HG02840 (cell line): ENCODE measurements at regions not wholly inside any gene's neighbourhood (a gene's known extent, or its start where the extent isn't known, plus 50 kb on each side); places are given as distances from the start of the nearest gene placed in this dataset.
"Not testable (repeated sequence)": the region's sequence is repeated elsewhere in the genome, so short reads cannot be mapped to it uniquely, and the experiment has no call there.

Experiments used
- ATAC-seq: cut with Tn5 transposase; IDR thresholded peaks from one replicate; pipeline ENCODE4 v1.9.1; 2021; ENCODE audit warnings: mild to moderate bottlenecking, moderate library complexity, moderate number of reproducible peaks; ENCODE audit not compliant: unreplicated experiment, low FRiP score

GRCh38 chr5:145403992-145404391 is 431.1 kb downstream of the PRELID2 start:
- no peak for ATAC-seq

GRCh38 chr5:145396888-145397287 is 438.3 kb downstream of the PRELID2 start:
- ATAC-seq: no peak

DNA sequence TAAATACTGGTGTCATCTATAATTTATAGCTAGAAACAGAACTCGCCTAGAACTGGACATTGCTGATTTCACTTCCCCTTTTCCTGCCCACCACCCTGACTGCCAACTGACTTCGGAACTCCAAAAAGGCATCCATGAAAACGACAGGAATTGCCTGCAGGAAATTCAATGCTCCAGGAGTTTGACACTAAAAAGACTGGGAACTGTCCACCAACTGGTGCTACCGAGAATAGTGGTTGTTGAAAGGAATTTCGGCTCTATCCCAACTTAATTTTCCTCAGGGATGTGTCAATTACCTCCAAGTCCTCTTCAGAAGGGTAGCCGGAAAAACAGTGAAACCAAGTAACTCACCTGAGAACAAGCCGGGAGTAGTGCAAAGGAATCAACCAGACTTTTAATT is 440.0 kb downstream of the PRELID2 start:
- not testable (repeated sequence) for ATAC-seq

DNA sequence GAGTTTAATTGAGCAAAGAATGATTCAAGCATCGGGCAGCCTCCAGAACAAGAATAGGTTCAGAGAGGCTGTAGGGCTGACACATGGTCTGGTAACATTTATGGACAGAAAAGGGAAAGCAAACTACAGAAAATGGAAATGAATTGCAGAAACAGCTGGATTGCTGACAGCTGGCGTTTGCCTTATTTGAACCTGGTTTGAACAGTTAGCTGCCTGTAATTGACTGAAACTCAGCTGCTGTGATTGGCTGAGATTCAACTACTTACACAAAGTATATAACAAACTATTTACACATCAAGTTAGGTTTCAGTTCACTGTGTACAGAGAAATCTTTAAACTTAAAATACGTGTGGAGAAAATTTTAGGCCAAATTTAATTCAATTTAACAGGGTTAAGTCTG is 441.7 kb downstream of the PRELID2 start:
- no peak for ATAC-seq

- no peak for ATAC-seq
Observed at GRCh38 chr5:145389047-145389446, 446.1 kb downstream of the PRELID2 start.

- no peak for ATAC-seq
Observed at GRCh38 chr5:145385276-145385675, 449.9 kb downstream of the PRELID2 start.

GRCh38 chr5:145378226-145378625 is 456.9 kb downstream of the PRELID2 start:
- ATAC-seq: no peak

DNA sequence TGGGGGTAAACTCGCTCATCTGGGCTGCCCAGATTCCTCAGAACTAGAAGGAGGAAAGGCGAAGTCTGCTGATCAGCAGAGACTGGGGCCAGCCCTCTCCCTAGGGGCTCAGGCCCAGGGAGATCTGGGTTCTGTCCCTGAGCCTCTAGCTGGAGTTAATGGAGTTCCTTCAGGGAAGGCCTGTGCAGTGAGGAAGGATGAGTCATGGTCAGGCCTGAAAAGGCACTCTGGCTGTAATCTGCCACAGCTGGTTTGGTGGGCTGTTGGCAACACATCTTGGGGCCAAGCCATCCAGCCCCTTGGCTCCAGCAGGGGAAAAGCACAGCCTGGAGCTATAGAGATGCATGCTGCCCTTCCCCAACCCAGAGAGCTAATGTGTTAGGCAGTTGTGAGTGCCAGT is 459.6 kb downstream of the PRELID2 start:
- no peak for ATAC-seq

GRCh38 chr5:145365464-145365863 is 469.7 kb downstream of the PRELID2 start:
- ATAC-seq: no peak

DNA sequence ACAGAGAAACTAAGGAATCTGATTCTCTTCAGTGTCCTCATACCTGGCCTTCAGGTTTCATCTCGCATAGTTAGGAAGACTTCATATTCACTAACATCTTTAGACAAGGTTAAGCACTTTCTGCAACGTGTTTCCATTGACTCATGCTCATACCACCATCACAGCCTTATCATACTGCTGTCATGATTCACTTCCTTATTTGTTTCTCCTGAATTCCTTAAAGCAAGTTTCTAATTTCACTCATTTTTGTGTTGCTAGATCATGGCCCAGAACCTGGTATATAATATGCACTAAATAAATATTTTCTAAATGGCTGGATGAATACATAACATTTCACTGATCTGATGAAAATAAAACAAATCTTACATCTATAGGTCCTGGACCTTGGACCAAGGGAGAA is 472.9 kb downstream of the PRELID2 start:
- ATAC-seq: no peak

- ATAC-seq: no peak
Observed at GRCh38 chr5:145360936-145361335, 474.2 kb downstream of the PRELID2 start.

GRCh38 chr5:145350513-145350912 is 484.6 kb downstream of the PRELID2 start:
- ATAC-seq: no peak

DNA sequence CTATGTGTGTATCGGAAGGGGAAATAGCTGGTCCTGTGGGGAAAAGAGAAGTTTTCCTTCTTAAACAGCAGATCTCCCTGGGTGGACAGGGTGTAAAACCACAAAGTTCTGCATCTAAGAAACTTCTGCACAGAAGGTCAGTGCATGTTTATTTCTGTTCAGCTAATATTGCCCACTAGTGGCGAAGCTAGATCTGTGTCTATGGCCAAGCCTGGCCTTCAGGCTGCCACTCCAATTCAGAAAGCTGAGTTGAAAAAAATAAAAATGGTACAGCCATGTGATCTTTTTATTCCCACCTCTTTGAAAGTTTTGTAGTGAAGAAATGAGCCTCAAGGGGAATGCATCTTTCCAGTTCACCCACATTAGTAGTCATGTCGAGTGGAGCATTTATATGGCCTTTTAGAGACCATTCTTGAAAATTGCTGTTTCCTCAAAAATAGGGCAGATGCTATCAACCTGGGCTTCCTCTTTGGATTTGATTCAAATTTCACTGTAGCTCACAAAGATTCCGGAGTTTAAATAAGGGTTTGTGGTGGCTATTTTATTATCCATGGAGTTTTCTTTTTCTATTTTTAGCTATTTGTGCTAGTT is 488.0 kb downstream of the PRELID2 start:
- ATAC-seq: no peak

DNA sequence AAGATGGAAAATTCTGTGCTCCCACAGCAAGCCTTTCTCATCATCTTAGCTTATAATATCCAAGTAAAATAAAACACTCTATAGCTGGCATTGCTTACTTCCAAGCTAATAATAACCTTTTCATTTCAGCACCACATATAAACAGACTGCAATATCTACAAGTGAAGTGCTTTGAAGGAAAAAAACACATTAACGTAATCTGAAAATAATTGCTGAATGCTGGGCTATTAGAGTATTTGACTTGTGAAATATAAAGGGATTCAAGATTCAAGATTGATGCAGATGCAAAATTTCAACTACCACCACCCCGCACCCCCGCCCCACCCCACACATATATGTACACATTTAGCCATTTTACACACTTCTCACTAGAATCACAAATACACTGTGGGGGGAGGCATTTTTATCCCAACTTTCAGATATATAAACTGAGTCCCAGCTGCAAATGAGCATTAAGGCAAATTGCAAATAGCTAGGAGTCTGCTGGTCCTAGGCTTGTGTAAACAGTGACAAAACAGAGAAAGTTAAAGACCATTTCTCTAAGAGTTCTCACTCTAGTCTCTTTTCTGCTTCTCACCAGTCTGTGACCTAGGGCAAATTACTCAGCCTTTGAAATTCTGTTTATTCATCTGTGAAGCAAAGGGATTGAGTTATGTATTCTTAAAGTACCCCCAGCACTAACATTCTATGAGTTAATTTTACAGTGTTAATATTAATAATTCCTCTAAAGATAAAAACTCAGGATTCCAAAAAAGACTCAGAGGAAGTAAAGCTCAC is 489.4 kb downstream of the PRELID2 start:
- ATAC-seq: no peak

DNA sequence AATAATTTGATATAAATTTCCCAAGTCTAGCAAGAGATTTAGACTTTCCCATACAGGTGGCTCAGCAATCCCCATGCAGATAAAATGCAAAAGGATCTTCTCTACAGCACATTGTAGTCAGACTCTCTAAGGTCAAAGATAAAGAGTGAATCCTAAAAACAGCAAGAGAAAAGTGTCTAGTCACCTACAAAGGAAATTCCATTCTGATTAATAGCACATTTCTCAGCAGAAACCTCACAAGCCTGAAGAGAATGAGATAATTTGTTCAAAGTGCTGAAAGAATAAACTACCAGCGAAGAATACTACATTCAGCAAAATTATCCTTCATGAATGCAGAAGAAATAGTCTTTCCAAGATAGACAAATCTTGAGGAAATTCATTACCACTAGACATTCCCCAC is 493.3 kb downstream of the PRELID2 start:
- ATAC-seq: no peak

GRCh38 chr5:145340099-145340498 is 495.0 kb downstream of the PRELID2 start:
- ATAC-seq: no peak

DNA sequence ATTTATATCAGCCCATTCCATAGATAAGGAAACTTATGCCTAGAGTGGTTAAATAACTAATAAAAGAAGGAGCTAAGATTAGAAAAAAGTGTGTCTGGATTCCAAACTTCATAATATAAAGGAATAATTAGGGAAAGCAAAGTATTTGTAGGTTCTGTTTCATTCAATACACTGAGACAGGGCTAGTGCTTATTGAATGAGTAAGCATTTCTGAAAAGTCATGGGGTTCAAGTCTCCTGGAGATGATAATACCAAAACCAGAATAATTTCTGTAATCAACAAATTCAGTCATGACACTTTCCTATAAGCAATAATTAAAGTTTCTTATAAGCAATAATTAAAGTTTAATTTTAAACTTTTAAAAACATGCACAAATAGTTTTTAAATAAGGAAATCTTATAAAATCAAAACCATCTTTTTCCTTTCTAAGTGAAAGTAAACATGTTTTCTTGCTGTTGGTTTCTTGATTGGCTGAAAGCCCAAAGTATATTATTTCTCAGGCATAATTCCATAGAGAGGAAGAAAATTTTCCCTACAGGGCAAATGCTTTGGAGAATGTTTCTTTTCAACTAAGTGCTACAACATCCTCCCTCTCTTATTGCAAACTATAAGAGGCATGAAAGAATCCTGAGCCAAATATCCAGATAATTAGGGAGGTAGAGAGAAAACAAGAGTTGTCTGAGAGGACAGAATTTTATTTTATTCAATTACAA is 510.2 kb downstream of the PRELID2 start:
- ATAC-seq: no peak

DNA sequence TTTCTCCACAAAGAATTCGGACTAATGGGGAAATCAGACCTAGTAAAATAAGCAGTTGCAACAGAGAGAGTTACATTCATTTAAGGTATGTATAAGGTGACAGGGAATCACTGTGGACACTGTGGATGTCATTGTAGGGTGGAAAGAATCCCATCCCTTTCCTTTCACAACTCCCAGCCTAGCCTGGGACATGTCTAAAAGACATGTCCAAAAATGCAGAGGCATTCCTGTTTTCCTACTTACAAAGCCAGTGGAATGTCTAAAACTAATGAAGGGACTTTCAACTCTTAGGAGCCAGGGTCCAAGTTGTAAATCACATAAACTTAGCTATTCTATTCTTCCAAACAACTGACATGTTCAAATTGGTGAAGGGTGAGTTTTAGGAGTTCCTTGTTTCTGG is 511.0 kb downstream of the PRELID2 start:
- ATAC-seq: no peak

GRCh38 chr5:145316282-145316681 is 518.9 kb downstream of the PRELID2 start:
- no peak for ATAC-seq

DNA sequence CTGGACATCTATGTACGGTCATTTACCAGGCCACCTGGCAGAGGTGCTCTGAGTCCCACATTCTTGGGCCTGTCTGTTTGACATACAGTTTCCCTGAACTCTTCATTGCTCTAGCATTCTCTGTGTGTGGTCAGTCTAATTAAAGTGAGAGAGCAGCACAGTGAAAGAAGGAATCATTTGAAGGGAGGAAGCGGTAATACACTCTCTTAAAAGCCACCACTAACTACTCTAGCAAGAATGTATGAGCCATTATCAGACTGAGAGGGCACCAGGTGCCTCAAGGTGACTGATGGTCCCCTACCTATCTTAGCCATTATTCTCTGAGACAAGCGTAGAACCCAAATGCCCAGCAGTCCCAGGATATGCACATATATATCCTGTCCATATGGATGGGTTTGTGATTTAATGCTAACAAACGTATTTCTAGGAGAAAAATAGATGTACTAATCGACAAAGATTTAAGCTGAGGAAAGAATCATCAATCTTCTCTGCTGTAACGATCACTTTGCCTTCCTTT is 527.2 kb downstream of the PRELID2 start:
- ATAC-seq: no peak

DNA sequence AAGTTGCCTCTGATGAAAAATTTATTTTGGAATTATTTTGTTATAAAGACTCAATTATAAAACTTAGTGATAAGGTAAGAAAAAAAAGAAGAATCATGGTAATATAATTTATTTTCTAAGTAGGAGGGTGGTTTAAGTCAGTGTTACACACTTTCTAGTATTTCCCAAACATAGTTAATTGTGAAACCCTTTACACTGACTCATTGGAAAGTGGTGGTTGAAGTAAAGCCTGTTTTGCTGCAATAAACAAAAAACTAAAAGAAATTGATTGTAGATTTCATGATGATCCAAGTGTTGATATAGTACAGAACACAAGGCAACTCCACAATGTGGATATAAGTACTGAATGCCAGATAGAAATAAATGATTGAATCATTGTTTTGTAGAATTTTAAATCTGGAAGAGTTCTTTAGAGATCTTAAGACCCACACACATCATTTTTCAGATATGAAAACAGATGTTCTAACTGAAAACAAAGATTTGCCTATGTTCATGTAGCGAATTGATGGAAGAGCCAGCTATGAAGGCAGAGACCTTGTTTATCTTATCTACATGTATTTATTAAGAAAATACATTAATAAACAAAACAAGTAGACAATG is 539.8 kb downstream of the PRELID2 start:
- no peak for ATAC-seq
